ENCODE measurements at regions not wholly inside any gene's neighbourhood (a gene's known extent, or its start where the extent isn't known, plus 50 kb on each side); places are given as distances from the start of the nearest gene placed in this dataset.

DNA sequence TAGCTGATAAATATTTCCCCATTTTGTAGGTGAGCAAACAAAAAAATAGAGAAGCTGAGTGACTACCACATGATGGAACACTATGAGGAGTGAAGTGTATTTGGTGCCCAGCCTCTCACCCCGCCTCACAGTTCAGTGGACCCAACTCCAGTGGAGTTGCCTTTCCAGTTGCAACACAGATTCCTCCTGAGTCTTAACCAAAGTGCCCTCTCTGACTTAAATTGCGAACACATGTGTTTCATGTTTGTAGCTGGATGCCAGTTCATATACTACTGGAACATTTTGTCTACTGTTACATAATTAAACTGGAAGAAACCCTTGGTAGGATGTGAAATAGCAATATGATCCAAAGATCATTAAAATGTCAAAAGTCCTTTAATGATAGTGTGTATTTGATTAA is 448.9 kb downstream of the COL12A1 start:
- H3K36me3 ChIP-seq (ENCODE audit: control insufficient read depth, low read length): no peaks in the 10 kb centered on the region
- H3K4me2 ChIP-seq (ENCODE audit: low read length): no peak overlapping the region
- TF ChIP-seq EZH2phosphoT487 (IDR thresholded peaks at IDR 0.05; ENCODE audit: borderline replicate concordance, low read length): no peak
- TF ChIP-seq CTCF (IDR thresholded peaks at IDR 0.05; ENCODE audit: low read depth, low read length, poor library complexity, severe bottlenecking): no peak
- no peaks in the 10 kb centered on the region for H3K4me1 ChIP-seq (ENCODE audit: control insufficient read depth, low read length)
- no peaks in the 10 kb centered on the region for H3K27me3 ChIP-seq (ENCODE audit: control insufficient read depth, low read length)
- H3K27ac ChIP-seq (ENCODE audit: low read depth, low read length): no peak overlapping the region
- H3K9me2 ChIP-seq (replicated peaks; ENCODE audit: control insufficient read depth, low read length): no peaks in the 10 kb centered on the region
- H3K4me3 ChIP-seq (ENCODE audit: low read length): no peak overlapping the region
- H3K79me2 ChIP-seq (ENCODE audit: control insufficient read depth, low read length): no peaks in the 10 kb centered on the region
- H4K20me1 ChIP-seq (ENCODE audit: control insufficient read depth, insufficient read depth, low read depth, low read length): no peaks in the 10 kb centered on the region
- H3F3A ChIP-seq (ENCODE audit: control insufficient read depth, insufficient read depth): no peaks in the 10 kb centered on the region
- no peaks in the 10 kb centered on the region for H3K9me3 ChIP-seq (ENCODE audit: control insufficient read depth, insufficient read depth, low read length)

- no peaks in the 10 kb centered on the region for H3K9me3 ChIP-seq (ENCODE audit: control insufficient read depth, insufficient read depth, low read length)
- no peaks in the 10 kb centered on the region for H3K27me3 ChIP-seq (ENCODE audit: control insufficient read depth, low read length)
- H3K4me2 ChIP-seq (ENCODE audit: low read length): no peak overlapping the region
- no peaks in the 10 kb centered on the region for H3K79me2 ChIP-seq (ENCODE audit: control insufficient read depth, low read length)
- no peaks in the 10 kb centered on the region for H3F3A ChIP-seq (ENCODE audit: control insufficient read depth, insufficient read depth)
- no peaks in the 10 kb centered on the region for H4K20me1 ChIP-seq (ENCODE audit: control insufficient read depth, insufficient read depth, low read depth, low read length)
- no peak overlapping the region for H3K27ac ChIP-seq (ENCODE audit: low read depth, low read length)
- H3K4me3 ChIP-seq (ENCODE audit: low read length): no peak overlapping the region
- no peak for TF ChIP-seq CTCF (IDR thresholded peaks at IDR 0.05; ENCODE audit: low read depth, low read length, poor library complexity, severe bottlenecking)
- no peaks in the 10 kb centered on the region for H3K36me3 ChIP-seq (ENCODE audit: control insufficient read depth, low read length)
- no peaks in the 10 kb centered on the region for H3K9me2 ChIP-seq (replicated peaks; ENCODE audit: control insufficient read depth, low read length)
- no peaks in the 10 kb centered on the region for H3K4me1 ChIP-seq (ENCODE audit: control insufficient read depth, low read length)
Observed at GRCh38 chr6:74755778-74756177, 450.1 kb downstream of the COL12A1 start.

DNA sequence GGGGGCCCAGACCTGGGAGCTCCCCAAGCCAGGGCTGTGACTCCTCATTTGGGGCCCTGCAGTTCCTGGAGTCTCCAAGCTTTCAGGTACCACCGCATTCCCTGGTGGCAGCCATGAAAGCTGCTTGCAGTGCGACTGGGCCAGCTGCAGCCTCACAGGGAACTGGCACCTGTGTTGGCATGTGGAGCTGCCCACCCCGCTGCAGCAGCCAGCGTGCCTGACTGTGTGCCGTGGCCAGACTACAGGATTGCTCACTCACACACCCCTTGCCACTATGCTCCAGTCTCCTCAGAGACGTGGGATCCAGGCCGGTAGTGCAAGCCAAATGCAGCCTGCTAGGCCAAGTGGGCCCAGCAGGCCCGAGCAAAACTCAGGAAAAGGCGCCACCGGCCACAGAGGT is 450.7 kb downstream of the COL12A1 start:
- H3F3A ChIP-seq (ENCODE audit: control insufficient read depth, insufficient read depth): no peaks in the 10 kb centered on the region
- no peaks in the 10 kb centered on the region for H3K9me3 ChIP-seq (ENCODE audit: control insufficient read depth, insufficient read depth, low read length)
- no peaks in the 10 kb centered on the region for H3K36me3 ChIP-seq (ENCODE audit: control insufficient read depth, low read length)
- H3K4me1 ChIP-seq (ENCODE audit: control insufficient read depth, low read length): no peaks in the 10 kb centered on the region
- H3K27ac ChIP-seq (ENCODE audit: low read depth, low read length): no peak overlapping the region
- H4K20me1 ChIP-seq (ENCODE audit: control insufficient read depth, insufficient read depth, low read depth, low read length): no peaks in the 10 kb centered on the region
- H3K27me3 ChIP-seq (ENCODE audit: control insufficient read depth, low read length): no peaks in the 10 kb centered on the region
- TF ChIP-seq EZH2phosphoT487 (IDR thresholded peaks at IDR 0.05; ENCODE audit: borderline replicate concordance, low read length) (no peak), CTCF (IDR thresholded peaks at IDR 0.05; ENCODE audit: low read depth, low read length, poor library complexity, severe bottlenecking) (no peak)
- no peaks in the 10 kb centered on the region for H3K79me2 ChIP-seq (ENCODE audit: control insufficient read depth, low read length)
- no peaks in the 10 kb centered on the region for H3K9me2 ChIP-seq (replicated peaks; ENCODE audit: control insufficient read depth, low read length)
- H3K4me3 ChIP-seq (ENCODE audit: low read length): no peak overlapping the region
- no peak overlapping the region for H3K4me2 ChIP-seq (ENCODE audit: low read length)
